AG08396 (cell line): ENCODE measurements at regions not wholly inside any gene's neighbourhood (a gene's known extent, or its start where the extent isn't known, plus 50 kb on each side); places are given as distances from the start of the nearest gene placed in this dataset.

Experiments used
- DNase-seq: peaks from one replicate; pipeline ENCODE4 v3.0.0; 2012; ENCODE audit warnings: low spot score, mixed read lengths

DNA sequence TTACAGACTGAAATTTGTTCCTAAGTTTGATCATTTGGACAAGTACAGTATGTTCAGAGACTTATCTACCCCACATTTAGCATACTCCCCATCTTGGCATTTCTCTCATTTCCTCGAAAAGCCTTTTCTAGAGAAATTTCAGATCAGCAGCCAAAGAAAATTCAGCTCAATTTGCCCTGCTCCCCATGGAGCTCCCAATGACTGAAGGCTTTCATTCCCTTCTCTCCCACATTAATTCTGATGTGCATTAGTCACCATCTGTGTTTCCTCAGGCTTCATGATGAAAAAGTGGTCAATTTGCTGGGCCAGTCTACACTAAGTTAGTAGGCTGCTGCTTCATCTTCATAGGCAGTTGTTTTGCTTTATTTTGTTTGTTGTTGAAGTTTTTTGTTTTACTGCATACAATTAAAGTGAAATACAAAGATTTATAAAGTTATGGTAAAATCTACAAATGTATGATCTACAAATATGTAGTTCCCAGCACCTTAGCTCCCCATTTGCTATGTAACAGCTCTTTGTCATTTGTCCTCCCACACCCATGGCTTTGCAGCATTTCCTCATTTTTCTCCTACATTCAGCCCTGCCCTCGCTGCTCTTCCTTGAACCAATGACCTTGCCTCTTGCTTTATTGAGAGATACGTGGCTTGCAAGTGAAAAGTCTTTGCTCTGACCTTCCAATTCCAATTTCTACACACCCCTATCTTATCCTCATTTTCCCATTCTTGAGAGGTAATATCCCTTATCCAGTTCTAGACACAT, 193.9 kb downstream of the ANAPC10 start:
- no peak for DNase-seq

DNA sequence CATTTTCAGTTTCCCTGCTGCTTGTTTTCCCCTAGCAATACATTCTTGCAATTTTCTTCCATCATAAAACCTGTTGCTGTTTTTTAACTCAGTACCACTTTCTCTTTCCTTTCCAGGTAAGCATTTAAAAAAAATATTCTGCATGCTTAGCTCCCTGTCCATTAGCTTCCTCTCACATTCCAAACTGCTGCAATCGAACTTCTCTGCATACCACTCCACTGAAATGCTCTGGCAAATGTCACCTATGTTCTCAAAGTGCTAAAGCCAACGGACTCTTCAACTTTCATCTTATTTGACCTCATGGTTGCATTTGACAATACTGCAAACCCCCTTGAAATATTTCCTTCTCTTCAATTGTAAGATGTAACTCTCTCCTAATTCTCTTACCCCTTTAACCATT, 192.7 kb downstream of the ANAPC10 start:
- DNase-seq, result no peak

DNA sequence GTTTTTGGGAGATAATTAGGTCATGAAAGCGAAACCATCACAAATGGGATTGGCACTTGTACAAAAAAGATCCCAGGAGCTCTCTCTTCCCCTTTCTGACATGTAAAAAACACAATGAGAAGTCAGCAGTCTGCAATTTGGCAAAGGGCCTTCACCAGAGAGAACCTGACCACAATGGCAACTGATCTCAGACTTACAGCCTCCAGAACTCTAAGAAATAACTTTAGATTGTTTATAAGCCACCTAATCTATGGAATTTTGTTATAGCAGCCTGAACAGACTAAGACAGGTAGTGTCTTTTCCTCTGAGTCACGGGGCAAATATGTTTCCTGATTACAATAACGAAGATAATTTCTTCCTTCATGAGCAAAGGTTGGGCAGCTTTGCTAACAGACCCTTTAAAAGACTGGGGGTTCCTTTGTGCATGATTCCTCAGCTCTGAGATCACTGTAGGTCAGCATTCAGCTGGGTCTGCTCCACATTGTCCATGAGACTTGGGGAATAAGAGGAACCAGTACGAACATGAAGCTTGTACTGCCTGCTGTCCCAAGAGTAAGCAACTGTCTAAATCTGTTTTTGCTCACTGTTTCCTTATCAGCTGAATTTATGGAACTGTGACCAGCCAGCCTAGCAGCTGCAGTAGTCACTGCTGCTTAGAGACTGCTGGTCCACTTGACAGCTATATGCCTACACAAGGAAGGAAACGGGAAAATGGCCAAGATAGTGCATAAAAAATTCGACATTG, 191.6 kb downstream of the ANAPC10 start:
- DNase-seq, result no peak

DNA sequence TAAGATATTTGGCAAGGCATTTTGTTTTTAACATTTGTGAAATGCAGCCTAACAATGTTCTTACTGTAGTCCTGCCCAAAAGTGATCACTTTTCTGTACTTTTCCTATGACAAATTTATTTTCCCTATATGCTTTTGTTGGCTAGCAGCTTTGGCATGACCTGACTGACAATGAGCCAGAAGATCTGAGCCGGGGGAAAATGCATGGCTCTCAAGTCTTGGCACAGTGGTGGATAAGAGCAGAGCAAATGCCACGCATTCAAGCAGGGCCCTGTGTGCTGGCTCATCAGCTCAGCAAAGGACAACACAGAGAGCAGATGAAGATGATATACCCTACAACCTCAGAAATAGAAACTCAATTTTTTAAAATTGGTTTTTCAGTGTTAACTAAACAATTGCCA, 187.3 kb downstream of the ANAPC10 start:
- DNase-seq, result no peak
